ENCODE measurements at regions not wholly inside any gene's neighbourhood (a gene's known extent, or its start where the extent isn't known, plus 50 kb on each side); places are given as distances from the start of the nearest gene placed in this dataset.

DNA sequence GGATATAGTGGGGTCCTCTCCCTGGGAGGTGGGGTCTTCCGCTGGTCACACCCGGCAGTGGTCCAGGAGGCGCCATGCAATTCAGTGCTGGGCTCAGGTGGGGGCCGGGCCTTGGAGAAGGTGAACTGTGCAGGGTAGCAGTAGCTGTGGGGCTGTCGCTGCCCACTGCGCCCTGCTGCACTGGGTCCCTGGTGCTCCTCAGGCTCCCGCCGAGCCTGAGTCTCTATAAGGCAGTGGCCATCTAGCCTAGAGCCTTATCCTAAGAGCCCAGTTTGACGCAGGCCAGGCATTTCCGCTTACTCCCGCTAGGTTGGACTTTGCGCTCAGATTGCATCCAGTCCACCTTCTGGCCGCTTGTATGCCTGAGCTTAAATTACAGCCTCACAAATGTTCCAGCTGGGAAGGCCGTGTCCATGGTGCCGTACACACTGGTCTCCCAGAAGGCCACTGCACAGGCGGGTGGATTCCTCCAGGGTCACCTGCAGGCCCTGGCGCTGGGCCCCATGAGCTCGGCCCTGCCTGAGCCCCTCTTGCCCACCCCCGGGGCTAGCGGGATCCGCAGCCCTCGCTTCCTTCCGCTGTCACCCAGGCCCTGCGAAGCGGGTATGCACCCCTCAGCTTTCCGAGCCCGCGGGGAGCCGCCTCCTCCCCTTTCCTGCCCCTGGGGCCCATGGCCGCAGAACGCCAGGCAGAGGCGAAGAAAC lies 1762.2 kb downstream of the TP53TG3F start:
- Histone ChIP-seq H3K36me3 (ENCODE audit: insufficient read depth, low read length, poor library complexity, severe bottlenecking) (no peaks in the 10 kb centered on the region), H3K9me3 (ENCODE audit: low read depth, low read length, poor library complexity, severe bottlenecking) (peaks cover 13% of the 10 kb centered on the region), H3K27ac (ENCODE audit: low read depth, low read length, poor library complexity, severe bottlenecking) (no peak overlapping the region), H3K4me1 (ENCODE audit: insufficient read depth, low read length, poor library complexity, severe bottlenecking) (no peaks in the 10 kb centered on the region), H3K27me3 (replicated peaks; ENCODE audit: insufficient read depth, low read depth, low read length, poor library complexity) (no peaks in the 10 kb centered on the region), H3K4me3 (ENCODE audit: low read depth, low read length, poor library complexity, severe bottlenecking) (no peak overlapping the region)
- ChIA-PET CTCF (no interaction called here), POLR2A (ENCODE audit: low non-redundant PET) (no interaction called here)
- TF ChIP-seq, protein P1, sequence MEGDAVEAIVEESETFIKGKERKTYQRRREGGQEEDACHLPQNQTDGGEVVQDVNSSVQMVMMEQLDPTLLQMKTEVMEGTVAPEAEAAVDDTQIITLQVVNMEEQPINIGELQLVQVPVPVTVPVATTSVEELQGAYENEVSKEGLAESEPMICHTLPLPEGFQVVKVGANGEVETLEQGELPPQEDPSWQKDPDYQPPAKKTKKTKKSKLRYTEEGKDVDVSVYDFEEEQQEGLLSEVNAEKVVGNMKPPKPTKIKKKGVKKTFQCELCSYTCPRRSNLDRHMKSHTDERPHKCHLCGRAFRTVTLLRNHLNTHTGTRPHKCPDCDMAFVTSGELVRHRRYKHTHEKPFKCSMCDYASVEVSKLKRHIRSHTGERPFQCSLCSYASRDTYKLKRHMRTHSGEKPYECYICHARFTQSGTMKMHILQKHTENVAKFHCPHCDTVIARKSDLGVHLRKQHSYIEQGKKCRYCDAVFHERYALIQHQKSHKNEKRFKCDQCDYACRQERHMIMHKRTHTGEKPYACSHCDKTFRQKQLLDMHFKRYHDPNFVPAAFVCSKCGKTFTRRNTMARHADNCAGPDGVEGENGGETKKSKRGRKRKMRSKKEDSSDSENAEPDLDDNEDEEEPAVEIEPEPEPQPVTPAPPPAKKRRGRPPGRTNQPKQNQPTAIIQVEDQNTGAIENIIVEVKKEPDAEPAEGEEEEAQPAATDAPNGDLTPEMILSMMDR (conservative IDR thresholded peaks at IDR 0.05; ENCODE audit: low read depth, low read length): no peak
- TF ChIP-seq EZH2 (IDR thresholded peaks at IDR 0.05; ENCODE audit: borderline replicate concordance, low read depth, low read length, poor library complexity, severe bottlenecking): no peak
- no TSS peak for BruUV-seq (replicated peaks)
- intact Hi-C loops (cut with micrococcal nuclease; ENCODE audit: unreplicated experiment): no loop called here
- no peak for DNase-seq (ENCODE audit: low spot score)

DNA sequence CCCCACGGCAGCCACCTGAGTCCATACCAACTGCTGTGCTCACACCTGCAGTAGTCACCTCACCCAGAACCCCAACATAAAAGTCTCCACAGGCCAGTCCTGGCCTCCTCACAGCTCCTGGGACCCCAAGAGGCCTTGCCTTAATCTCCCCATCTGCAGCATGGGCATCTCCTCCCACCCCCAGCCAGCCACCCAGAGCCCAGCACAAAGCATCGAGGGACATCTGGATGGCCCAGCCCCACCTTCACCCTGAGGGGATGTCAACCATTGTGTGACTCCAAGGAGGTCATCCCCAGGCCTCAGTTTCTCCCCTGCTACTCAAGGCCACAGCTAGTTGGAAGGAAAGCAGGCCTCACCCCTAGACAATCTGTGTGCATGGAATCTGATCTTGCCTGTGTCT lies 1775.3 kb downstream of the TP53TG3F start:
- intact Hi-C loops (cut with micrococcal nuclease; ENCODE audit: unreplicated experiment): no loop called here
- H3K9me3 ChIP-seq (ENCODE audit: low read depth, low read length, poor library complexity, severe bottlenecking): peaks cover 32% of the 10 kb centered on the region

DNA sequence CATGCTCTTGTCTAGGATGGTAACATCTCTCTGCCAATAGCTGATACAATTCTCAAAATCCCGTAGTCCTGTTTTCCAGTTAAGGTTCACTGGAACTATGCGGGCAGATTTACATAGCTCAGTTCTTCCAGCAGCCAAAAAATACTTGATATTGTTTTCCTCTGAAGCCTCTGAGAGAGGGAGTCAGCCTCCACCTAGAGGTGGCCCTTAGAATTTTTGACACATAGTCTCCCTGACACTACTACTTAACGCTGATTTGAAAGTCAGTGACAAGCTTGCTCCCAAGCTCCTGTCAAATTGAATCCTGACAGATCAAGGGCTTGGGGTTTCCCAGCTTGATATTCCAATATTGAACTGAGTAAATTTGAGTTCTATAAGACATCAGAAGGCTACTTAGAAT lies 1780.1 kb downstream of the TP53TG3F start:
- Histone ChIP-seq H3K27me3 (replicated peaks; ENCODE audit: insufficient read depth, low read depth, low read length, poor library complexity) (no peaks in the 10 kb centered on the region), H3K27ac (ENCODE audit: low read depth, low read length, poor library complexity, severe bottlenecking) (no peak overlapping the region), H3K36me3 (ENCODE audit: insufficient read depth, low read length, poor library complexity, severe bottlenecking) (no peaks in the 10 kb centered on the region), H3K4me1 (ENCODE audit: insufficient read depth, low read length, poor library complexity, severe bottlenecking) (no peaks in the 10 kb centered on the region), H3K4me3 (ENCODE audit: low read depth, low read length, poor library complexity, severe bottlenecking) (no peak overlapping the region), H3K9me3 (ENCODE audit: low read depth, low read length, poor library complexity, severe bottlenecking) (peaks cover 28% of the 10 kb centered on the region)
- no peak for DNase-seq (ENCODE audit: low spot score)
- TF ChIP-seq, protein P1 (conservative IDR thresholded peaks at IDR 0.05; ENCODE audit: low read depth, low read length): no peak
- TF ChIP-seq EZH2 (IDR thresholded peaks at IDR 0.05; ENCODE audit: borderline replicate concordance, low read depth, low read length, poor library complexity, severe bottlenecking): no peak
- BruUV-seq (replicated peaks): no TSS peak
- CTCF ChIA-PET: no interaction called here
- POLR2A ChIA-PET (ENCODE audit: low non-redundant PET): no interaction called here
- intact Hi-C loops (cut with micrococcal nuclease; ENCODE audit: unreplicated experiment): no loop called here

More for the DNA sequence above, 1775.3 kb downstream of the TP53TG3F start:
- Histone ChIP-seq H3K36me3 (ENCODE audit: insufficient read depth, low read length, poor library complexity, severe bottlenecking) (no peaks in the 10 kb centered on the region), H3K27ac (ENCODE audit: low read depth, low read length, poor library complexity, severe bottlenecking) (no peak overlapping the region), H3K4me3 (ENCODE audit: low read depth, low read length, poor library complexity, severe bottlenecking) (no peak overlapping the region), H3K4me1 (ENCODE audit: insufficient read depth, low read length, poor library complexity, severe bottlenecking) (no peaks in the 10 kb centered on the region), H3K27me3 (replicated peaks; ENCODE audit: insufficient read depth, low read depth, low read length, poor library complexity) (no peaks in the 10 kb centered on the region)
- DNase-seq (ENCODE audit: low spot score): no peak
- BruUV-seq (replicated peaks): no TSS peak
- ChIA-PET CTCF (no interaction called here), POLR2A (ENCODE audit: low non-redundant PET) (no interaction called here)
- TF ChIP-seq, protein P1 (conservative IDR thresholded peaks at IDR 0.05; ENCODE audit: low read depth, low read length): no peak
- TF ChIP-seq EZH2 (IDR thresholded peaks at IDR 0.05; ENCODE audit: borderline replicate concordance, low read depth, low read length, poor library complexity, severe bottlenecking): no peak
